Kasumi-1 (cell line): ENCODE measurements at regions not wholly inside any gene's neighbourhood (a gene's known extent, or its start where the extent isn't known, plus 50 kb on each side); places are given as distances from the start of the nearest gene placed in this dataset.
"Not testable (repeated sequence)": the region's sequence is repeated elsewhere in the genome, so short reads cannot be mapped to it uniquely, and the experiment has no call there.

Experiments used
- DNase-seq, 2 experiments: peaks; one replicate each; lab custom pipeline; 2025; lab: John Stamatoyannopoulos, UW

DNA sequence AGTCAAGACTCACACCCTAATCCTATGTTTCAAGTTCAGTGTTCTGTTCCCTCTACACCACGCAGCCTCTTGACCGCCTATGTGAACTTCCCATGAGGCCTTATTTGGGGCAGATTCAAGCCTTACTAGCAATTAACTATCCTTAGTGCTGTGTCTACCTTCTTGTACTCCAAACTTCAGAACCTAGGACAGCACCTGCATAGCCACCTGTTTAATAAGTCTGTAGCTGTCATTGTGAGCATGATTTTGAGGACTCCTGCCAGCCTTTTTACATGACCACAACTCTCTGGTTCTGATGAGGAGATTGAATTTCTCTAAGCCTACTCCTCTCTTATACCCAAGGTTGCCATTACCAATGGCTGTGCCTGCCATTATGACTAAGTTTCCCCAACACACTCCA is 50.8 kb upstream of the PCSK1 start:
- peak; percentile 20 to 69 for DNase-seq

DNA sequence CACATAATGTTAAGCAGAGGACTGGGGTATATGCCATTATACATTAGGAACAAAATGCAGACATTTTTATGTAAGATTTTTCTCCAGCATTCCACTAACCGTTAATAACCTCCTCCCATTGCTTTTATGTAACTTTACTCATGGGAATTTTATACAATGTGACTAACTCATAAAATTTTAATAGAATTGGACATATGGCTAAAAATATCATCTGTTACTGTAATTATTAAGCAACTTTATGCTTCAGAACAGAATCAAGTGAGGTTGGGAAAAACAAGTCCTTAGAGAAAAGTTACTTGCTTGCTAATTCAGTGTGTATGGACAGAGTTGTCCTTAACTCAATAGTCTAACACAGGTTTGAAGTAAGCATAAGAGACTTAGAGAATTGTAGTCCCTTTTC is 54.8 kb upstream of the PCSK1 start:
- no peak for DNase-seq

DNA sequence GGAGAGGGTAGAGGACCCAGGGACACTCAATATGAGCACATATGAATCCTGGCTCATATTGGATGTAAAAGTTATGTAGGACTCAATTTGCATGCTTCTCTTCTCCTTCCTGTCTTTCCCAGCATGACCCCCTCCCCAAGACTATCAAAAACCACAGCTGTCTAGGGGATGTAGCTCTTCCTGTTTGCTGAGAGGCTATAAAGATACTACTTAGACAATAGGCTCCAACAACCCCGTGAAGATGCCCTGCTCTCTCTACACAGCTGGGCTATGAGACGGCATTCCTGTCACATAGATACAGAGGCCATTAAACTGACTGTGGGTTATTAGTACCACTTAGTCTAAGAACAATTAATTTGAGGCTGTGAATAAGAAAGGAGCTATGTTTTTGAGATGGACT is 56.5 kb upstream of the PCSK1 start:
- no peak for DNase-seq

DNA sequence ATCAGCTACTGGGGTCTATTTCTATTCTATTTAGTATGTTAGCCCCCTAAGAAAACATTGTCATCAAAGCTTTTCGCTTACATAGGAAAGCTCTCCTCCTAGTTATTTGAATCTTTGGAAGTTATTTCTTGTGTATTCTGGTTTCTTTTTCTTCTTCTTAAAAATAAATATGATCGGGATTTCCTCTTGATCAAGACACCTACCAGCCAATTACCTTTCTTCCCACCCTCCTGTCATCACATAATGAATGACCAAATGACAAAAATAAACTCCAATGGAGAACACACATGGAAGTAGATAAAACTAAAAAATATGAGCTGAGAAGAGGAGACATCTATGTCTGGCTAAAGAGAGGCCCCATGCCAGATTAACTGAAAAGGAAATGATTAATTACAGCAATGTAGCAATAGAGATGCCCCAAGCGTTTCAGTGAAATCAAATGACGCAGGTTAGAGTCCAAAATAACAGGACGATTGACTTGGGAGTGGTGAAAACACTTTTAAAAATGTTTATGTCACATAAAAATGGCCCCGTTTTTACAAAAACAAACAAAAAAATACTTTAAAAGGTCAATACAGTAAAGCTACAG is 59.5 kb upstream of the PCSK1 start:
- no peak for DNase-seq

DNA sequence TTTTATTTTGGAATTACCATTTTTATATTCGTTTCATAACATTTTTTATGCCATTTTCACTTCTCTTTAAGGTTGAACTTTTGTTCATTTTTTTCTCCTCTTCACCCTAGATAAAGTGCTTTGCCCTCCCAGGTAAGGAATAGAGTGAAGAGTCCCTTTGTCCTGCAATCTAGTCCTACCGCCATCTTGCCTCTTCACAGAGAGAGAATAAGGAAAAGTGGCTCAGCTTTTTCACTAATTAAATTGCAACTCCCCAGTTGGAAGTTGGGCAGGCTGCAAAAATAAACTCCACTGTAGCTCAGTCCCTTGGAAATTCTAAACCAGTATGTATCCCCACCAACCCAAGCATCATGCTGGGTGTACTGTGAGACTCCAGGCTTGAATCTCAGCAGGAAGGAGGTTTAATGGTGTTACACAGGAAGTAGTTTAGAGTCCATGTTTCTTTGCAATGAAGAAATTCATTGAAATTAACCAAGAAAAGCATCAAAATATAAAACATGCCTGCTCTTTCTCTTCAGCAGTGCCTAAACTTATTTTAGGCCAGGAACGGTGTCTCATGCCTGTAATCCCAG is 60.3 kb upstream of the PCSK1 start:
- no peak for DNase-seq

DNA sequence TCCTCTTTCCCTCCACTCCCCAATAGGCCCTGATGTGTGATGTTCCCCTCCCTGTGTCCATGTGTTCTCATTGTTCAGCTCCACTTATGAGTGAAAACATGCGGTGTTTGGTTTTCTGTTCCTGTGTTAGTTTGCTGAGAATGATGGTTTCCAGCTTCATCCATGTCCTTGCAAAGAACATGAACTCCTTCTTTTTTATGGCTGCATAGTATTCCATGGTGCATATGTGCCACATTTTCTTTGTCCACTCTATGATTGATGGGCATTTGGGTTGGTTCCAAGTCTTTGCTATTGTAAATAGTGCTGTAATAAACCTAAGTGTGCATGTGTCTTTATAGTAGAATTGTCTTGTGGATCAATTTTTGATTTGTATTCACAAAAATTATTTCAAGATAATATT is 62.4 kb upstream of the PCSK1 start:
- not testable (repeated sequence) for DNase-seq

DNA sequence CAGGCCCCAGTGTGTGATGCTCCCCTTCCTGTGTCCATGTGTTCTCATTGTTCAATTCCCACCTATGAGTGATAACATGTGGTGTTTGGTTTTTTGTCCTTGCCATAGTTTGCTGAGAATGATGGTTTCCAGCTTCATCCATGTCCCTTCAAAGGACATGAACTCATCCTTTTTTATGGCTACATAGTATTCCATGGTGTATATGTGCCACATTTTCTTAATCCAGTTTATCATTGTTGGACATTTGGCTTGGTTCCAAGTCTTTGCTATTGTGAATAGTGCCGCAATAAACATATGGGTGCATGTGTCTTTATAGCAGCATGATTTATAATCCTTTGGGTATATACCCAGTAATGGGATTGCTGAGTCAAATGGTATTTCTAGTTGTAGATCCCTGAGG is 64.0 kb upstream of the PCSK1 start:
- DNase-seq = not testable (repeated sequence)

DNA sequence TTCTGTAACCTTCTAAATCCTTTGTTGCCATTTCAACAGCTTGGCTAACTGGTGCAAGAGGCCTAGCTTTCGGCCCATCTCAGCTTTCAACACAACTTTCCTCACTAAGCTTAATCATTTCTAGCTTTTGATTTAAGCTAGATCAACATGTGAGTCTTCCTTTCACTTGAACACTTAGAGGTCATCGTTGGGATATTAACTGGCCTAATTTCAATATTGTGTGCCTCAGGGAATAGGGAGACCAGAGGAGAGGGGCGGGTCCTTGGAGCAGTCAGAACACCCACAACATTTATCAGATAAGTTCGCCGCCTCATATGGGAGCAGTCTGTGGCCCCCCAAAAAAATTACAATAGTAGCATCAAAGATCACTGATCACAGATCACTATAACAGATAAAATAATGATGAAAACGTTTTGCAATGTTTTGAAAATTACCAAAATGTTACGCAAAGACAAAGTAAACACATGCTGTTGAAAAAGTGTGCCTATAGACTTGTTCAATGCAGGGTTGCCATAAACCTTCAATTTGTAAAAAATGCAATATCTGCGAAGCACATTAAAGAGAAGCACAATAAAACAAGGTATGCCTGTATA is 66.8 kb upstream of the PCSK1 start:
- DNase-seq = no peak

DNA sequence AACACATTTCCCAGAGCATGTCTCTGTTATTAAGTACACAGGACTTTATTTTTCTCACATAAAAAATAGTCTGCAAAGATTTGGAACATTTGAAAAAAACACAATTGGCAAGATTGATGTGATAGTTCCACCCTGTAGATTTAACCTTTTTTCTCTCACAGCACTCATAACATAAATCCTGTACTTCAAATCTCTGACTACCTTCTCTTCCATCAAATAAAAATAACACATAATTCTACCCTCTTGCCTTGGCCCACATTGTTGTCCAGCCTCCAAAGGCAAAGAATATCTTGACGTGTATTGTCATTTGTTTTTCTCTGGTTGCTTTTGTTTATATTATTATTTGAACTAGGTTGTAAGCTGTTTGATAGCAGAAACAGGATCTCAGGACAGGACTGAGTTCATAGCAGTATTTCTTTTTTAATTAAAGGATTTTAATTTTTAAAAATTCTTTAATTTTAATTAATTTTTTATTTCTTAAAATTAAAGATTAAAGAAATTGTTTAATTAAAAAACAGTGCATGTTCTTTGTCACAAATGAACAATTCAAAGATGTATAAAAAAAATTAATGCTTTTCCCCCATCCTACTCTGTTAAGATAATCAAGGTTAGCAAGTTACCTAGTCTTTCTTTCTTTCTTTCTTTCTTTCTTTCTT is 69.1 kb upstream of the PCSK1 start:
- no peak for DNase-seq

DNA sequence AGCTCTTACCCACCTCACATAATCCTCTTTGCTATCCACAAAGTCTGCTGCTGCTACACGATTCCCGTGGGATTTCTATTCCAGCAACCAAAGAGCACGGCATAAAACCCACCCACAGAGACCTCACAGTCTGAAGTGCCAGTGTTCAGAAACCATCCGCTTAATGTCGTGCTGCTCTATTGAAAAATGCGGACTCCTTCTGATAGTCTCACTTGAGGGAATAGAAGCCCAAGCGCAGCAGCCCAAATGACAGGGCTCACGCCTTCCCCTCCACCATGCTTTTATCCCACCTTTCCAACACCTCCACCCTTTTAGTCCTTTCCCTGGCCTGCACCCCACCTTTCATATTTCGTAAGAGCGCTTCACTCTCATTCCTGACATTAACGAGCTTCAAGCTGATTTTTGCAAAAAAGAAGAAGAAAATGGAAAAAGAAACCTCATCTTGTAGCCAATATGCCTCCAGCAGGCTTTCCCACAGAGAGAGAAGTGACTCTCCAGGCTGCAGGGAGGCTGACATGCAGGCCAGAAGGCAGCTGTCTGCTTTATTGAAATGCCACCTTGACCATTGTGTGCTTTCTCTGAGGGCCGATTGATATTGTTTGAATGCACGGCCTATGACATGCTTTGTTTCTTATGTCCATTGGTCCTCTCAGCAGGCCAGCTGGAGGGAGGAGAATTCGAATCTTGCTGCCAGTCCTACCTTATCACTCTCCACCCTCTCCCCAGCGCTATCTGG is 70.6 kb upstream of the PCSK1 start:
- DNase-seq = no peak

DNA sequence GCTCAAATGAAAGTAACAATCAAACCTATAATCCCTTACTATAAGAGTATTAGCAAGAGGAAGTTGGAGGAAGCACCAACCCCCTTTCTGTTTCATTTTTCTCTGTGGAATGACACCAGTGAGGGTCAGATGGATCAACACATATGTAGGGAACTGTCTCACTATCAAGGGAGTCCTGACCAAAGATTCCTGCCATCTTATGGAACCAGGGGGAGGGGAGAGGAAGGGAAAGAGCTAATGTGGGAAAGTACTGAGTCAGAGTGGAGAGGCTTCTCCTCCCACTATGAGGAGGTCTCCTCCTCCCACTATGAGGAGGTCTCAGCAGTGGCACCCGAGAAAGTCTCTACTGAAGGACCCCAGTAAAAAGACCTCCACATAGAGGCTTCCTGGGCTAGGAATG is 73.3 kb upstream of the PCSK1 start:
- DNase-seq = no peak

DNA sequence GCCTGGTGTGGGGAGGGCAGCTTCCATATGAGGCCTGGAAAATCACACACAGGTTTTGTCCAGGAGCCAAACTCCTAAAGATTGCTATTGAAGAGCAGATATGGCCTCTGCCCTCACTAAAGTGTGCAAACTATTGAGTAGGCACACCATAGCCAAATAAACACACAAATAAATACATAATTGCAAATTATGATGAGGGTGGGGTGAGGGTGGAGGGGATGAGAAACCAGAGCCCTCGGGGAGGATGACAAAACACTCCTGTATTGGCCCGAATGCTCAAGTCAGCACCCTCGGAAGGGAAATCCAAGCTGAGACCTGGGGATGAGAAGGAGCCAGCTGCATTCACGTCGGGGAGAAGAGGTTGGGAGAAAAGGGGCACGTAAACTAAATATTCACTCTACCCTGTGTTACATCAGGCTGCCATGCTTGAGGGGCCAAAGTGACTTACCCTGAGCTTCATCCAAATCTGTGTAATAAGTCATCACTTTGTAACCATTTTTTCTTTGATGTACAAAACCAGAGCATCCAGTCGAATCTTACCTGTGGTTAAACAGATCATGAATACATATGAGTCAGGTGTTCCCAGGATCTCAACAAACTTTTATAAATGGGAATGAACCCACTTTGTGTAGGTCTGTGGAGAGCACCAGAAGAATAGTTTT is 73.9 kb upstream of the PCSK1 start:
- no peak for DNase-seq

DNA sequence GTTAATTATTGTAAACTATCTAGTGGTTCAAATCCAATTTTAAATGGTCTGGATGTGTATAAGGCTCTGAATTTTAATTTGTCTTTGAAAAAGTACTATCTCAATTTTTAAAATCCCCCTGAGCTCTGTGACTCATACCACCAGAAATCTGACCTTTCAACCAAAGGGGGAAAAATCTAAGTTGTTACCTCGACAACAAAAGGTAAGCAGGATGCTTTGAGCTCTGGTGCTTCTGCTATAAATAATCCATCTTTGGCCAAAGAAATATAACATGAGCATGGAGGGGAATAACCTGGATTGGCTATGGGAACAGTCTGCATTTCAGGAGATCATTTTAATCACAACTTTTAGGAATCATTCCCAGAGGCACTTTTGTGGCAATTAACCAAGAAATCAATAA is 76.3 kb upstream of the PCSK1 start:
- no peak for DNase-seq

DNA sequence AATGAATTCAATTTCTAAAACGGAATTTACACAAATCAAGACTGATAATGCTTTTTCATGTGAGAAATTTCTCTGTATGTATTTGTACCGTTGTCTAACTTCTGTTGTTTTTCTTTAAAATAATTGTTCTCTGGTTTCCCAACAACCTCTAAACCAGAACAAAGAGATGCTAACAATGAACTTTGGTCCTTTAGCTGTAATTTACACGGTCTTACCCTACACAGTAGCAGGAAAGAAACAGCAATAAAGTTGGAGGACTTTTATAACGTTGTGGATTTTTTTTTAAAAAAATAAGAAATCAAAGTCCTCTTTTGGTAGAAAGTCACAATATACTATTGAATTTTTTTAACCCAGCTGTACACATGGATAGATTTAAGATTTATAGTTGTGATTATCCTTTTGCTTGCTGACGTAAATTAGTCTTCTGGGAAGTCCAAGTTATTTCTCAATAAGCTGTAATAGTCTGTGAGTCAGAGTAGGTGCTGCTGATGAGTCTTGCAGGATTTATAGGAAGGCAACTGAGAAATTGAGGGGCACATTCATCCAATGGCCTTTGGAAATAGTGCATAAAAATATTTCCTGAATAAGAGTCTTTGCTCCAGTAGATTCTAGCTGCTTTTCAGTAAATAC is 76.8 kb upstream of the PCSK1 start:
- DNase-seq = no peak

DNA sequence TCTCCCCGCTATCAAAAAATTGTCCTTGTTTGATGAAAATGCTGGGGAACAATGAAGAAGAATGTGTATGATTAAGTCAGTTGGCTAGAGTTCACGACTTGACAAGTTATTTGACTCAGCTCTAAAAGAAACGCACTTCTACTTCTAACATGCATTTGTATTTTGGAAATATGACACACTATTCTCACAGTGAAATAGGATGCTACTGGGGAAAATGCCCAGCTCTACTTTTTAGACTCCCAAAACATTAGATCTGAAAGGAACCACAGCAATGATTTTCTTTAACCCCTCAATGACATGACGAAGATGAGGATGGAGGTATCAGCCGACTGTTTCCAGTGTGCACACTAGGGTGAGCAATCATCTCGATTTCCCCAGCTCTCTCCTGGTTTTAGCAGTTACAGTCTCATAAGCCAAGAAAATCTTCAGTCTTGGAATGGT is 83.6 kb upstream of the PCSK1 start:
- DNase-seq = no peak

DNA sequence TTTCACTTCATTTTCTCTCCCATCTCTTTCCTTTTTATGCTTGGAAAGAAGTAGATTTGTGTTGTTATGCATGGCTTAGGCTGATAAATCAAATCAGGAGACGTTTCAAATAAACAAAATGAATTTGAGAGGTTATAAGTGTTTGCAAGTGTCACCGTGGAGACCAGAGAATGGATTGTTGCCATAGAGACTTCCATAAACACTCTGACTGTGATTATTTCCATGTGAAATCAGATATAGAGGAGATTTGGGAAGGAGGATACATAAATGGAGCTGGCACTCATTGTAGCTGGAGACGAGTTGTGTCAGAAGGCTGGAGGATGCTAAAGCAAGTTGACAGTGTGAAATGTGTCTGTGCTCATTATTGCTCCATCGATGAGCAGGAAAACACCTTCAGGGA is 84.2 kb upstream of the PCSK1 start:
- no peak for DNase-seq

DNA sequence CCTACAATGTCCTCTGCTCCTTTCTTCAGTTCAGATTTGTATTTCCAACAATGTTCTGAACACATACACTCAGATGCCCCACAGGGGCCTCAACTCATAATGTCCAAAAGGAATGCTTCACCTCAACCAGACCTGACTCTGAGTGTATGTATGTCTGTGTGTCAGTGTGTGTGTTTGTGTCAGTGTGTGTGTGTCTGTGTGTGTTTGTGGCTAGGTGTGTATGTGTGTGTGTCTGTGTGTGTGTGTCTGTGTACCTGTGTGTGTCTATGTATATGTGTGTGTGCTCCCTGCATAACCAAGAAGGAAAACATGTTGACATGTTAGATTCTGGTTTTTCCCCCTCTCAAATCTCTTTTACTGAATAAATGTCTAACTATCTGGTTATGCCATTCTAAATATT is 87.3 kb upstream of the PCSK1 start:
- DNase-seq = no peak

DNA sequence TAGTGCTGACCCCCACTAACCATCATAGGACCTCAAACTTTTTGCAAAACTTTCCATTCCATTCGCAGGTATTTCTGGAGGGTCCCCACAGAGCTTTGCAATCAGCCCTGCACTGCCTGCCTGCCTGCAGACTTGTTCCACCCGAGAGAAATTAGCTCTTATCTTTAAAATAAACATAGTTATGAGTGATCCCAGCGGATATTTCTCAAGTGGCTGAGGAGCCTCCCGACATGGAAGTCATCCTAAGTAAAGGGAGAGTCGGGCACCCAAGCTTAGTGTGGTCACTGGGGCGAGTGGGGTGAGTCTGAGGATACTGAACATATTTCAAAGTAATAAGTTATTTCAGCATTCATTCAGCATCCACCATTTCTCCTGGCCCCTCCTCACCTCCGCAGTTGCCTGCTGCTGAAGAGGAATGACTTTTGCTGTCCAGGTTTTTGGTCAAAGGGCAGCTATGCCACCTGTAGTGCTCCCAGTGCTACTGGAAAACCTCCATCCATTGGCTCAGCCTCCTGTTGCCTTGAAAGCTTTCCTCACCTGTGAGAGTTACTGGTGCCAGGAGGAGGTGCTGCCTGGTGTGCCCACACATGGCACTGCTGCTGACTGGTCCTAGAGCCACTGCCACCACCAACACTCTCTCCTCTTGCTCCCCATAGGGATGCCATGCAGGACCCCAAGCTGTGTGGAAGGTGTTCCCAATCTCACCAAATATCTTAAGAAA is 89.7 kb upstream of the PCSK1 start:
- no peak for DNase-seq

DNA sequence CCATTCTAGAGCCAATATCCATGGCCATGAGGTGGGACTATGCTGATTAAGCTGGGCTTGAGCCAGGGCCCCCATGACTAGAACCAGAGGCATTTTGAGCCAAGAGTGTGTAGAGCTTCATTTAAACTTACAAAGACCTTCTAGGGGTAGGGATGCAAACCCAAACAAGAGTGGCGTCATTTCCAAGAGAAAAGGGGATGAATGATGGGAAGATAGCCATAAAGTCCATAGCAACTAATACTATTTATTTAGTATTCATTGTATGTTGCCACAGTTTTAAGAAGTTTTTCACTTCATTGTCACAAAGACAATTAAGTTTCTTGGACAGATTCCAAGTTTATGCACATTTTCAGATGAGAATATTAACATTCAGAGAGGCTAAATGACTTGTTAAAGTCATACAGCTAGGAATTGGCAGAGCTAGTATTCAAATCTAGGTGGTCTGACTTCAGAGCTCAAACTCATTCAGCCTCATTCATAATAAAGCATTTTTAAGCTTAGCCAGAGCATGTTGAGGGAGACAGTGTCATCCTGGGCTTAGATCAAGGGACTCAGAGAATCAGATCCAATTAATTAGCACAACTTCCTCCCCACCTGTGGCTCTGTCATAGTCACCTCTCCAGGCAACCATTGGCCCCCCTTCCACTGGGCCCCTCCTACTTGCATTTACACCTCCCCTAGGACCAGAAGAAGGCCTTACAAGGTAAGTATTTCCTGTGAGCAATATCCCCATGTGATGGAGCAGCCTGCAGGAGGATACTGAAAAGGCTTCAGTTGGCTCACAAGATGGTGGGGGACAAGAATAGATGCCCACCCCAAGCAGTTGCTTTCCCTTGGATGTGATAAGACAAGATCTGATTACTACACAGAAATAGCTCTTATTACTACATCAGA is 95.0 kb upstream of the PCSK1 start:
- DNase-seq = no peak
